Activated CD4-positive, alpha-beta T cell treated with anti-CD3 and anti-CD28 coated beads for 4 hours (primary cell): ENCODE measurements at regions not wholly inside any gene's neighbourhood (a gene's known extent, or its start where the extent isn't known, plus 50 kb on each side); places are given as distances from the start of the nearest gene placed in this dataset.
"Not testable (repeated sequence)": the region's sequence is repeated elsewhere in the genome, so short reads cannot be mapped to it uniquely, and the experiment has no call there.

Source experiments
- DNase-seq, 2 donors: peaks; one replicate each; pipeline ENCODE4 v3.0.0-alpha.2; 2020

GRCh38 chr7:50251765-50252164 lies 52.8 kb upstream of the IKZF1 start:
- no peak for DNase-seq

- no peak for DNase-seq
Observed at GRCh38 chr7:50246551-50246950, 58.0 kb upstream of the IKZF1 start.

GRCh38 chr7:50242111-50242510 lies 62.4 kb upstream of the IKZF1 start:
- not testable (repeated sequence) for DNase-seq

- not testable (repeated sequence) for DNase-seq
Observed at GRCh38 chr7:50240699-50241098, 63.8 kb upstream of the IKZF1 start.

- DNase-seq = no peak
Observed at GRCh38 chr7:50229964-50230363, 74.6 kb upstream of the IKZF1 start.

GRCh38 chr7:50228148-50228547 lies 76.4 kb upstream of the IKZF1 start:
- DNase-seq = no peak

GRCh38 chr7:50227726-50228125 lies 76.8 kb upstream of the IKZF1 start:
- DNase-seq = no peak

- no peak for DNase-seq
Observed at GRCh38 chr7:50226669-50227068, 77.8 kb upstream of the IKZF1 start.

GRCh38 chr7:50226145-50226544 lies 78.4 kb upstream of the IKZF1 start:
- no peak for DNase-seq

GRCh38 chr7:50221433-50221832 lies 83.1 kb upstream of the IKZF1 start:
- DNase-seq = no peak

- DNase-seq = no peak
Observed at GRCh38 chr7:50221028-50221427, 83.5 kb upstream of the IKZF1 start.

- DNase-seq = no peak
Observed at GRCh38 chr7:50220273-50220672, 84.2 kb upstream of the IKZF1 start.

GRCh38 chr7:50217821-50218281 lies 86.7 kb upstream of the IKZF1 start:
- no peak for DNase-seq

- DNase-seq = no peak
Observed at GRCh38 chr7:50217401-50217800, 87.1 kb upstream of the IKZF1 start.

GRCh38 chr7:50216626-50217025 lies 87.9 kb upstream of the IKZF1 start:
- no peak for DNase-seq

GRCh38 chr7:50214771-50215170 lies 89.7 kb upstream of the IKZF1 start:
- DNase-seq = no peak

GRCh38 chr7:50214126-50214670 lies 90.3 kb upstream of the IKZF1 start:
- no peak for DNase-seq

GRCh38 chr7:50213622-50214017 lies 90.9 kb upstream of the IKZF1 start:
- no peak for DNase-seq

- DNase-seq = no peak
Observed at GRCh38 chr7:50212666-50213621, 91.6 kb upstream of the IKZF1 start.

- DNase-seq = no peak
Observed at GRCh38 chr7:50212016-50212325, 92.5 kb upstream of the IKZF1 start.

GRCh38 chr7:50211130-50212015 lies 93.1 kb upstream of the IKZF1 start:
- no peak for DNase-seq

- no peak for DNase-seq
Observed at GRCh38 chr7:50210706-50211115, 93.8 kb upstream of the IKZF1 start.

- DNase-seq = peak; percentile 66
Observed at GRCh38 chr7:50209461-50210135, 94.9 kb upstream of the IKZF1 start.
